Nephron progenitor cell (in vitro differentiated cells): ENCODE measurements at regions not wholly inside any gene's neighbourhood (a gene's known extent, or its start where the extent isn't known, plus 50 kb on each side); places are given as distances from the start of the nearest gene placed in this dataset.

Source experiments
- DNase-seq: peaks from one replicate; pipeline ENCODE4 v3.0.0; 2021
- H3K27ac Mint-ChIP-seq: 2 replicates; pipeline ENCODE4 v1.8.0; 2021; ENCODE audit warnings: mild to moderate bottlenecking, moderate library complexity, mixed read lengths
- H3K27me3 Mint-ChIP-seq: 2 replicates; pipeline ENCODE4 v1.8.0; 2021; ENCODE audit warnings: mild to moderate bottlenecking, low read depth, mixed read lengths; ENCODE audit not compliant: poor library complexity
- H3K36me3 Mint-ChIP-seq: 2 replicates; pipeline ENCODE4 v1.8.0; 2021; ENCODE audit warnings: low read depth, mixed read lengths
- H3K4me1 Mint-ChIP-seq: 2 replicates; pipeline ENCODE4 v1.8.0; 2021; ENCODE audit warnings: mixed read lengths
- H3K4me3 Mint-ChIP-seq: 2 replicates; pipeline ENCODE4 v1.8.0; 2021; ENCODE audit warnings: mild to moderate bottlenecking, moderate library complexity, mixed read lengths
- H3K9me3 Mint-ChIP-seq: 2 replicates; pipeline ENCODE4 v1.8.0; 2021; ENCODE audit warnings: mild to moderate bottlenecking, moderate library complexity, mixed read lengths
- TF ChIP-seq, protein P1 (sequence below): fragments of 200-600 bp; sonication (generic); IDR thresholded peaks from 2 replicates; pipeline ENCODE4 v1.5.0; 2021; ENCODE audit warnings: antibody characterized with exemption

DNA sequence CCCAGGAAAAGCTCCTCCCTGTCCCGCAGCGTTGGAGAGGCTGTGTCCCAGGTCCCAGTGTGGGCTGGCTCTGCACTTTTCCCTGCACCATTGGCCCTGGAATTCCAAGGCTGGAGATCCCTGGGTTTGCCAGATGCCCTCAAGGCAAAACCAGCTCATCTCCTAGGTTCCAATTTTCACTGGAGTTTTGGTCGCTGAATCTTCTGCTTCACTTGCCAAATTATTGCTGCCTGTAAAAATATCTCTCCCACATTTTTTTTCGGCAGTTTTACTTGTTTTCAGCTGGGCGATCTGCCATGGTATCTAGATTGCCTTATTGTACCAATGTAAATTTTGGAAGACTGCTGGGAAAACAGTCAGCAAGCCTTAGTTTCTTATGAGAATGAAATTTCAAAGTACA, 150.9 kb upstream of the ATP10A start:
- Mint-ChIP-seq H3K4me1 (peaks cover 12% of the 10 kb centered on the region), H3K9me3 (no peaks in the 10 kb centered on the region), H3K4me3 (no peak overlapping the region), H3K36me3 (no peaks in the 10 kb centered on the region), H3K27me3 (peaks cover 10% of the 10 kb centered on the region), H3K27ac (no peak overlapping the region)
- TF ChIP-seq, protein P1, sequence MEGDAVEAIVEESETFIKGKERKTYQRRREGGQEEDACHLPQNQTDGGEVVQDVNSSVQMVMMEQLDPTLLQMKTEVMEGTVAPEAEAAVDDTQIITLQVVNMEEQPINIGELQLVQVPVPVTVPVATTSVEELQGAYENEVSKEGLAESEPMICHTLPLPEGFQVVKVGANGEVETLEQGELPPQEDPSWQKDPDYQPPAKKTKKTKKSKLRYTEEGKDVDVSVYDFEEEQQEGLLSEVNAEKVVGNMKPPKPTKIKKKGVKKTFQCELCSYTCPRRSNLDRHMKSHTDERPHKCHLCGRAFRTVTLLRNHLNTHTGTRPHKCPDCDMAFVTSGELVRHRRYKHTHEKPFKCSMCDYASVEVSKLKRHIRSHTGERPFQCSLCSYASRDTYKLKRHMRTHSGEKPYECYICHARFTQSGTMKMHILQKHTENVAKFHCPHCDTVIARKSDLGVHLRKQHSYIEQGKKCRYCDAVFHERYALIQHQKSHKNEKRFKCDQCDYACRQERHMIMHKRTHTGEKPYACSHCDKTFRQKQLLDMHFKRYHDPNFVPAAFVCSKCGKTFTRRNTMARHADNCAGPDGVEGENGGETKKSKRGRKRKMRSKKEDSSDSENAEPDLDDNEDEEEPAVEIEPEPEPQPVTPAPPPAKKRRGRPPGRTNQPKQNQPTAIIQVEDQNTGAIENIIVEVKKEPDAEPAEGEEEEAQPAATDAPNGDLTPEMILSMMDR: no peak
- DNase-seq: no peak

DNA sequence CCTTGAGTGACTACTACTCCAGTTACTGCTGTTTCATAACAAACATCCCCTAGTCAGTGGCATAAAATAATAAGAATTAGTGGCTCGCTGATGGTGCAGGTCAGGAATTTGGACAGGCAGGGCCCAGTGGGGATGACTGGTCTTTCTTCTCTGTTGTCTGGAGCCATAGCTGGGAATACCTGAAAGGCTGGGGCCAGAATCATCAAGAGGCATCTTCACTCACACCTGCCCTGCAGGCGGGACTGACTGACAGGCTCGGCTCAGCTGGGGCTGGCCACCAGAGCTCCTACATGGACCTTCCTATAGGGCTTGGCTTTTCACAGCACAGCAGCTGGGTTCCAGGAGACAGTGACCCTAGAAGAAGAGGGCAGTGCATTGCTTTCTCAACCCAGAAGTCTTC, 148.8 kb upstream of the ATP10A start:
- no peak for DNase-seq

DNA sequence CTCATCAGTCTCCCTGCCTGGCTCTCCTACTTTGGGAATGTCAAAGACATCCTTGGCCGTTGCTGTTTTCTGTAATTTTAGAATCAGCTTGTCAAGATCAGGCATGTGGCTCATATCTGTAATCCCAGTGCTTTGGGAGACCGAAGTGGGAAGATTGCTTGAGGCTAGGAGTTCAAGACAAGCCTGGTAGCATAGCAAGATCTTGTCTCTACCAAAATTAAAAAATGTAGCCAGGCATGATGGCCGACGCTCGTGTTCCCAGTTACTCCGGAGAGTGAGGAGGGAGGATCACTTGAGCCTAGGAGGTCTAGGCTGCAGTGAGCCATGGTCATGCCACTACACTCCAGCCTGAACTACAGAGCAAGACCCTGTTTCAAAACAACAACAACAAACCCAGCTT, 144.0 kb upstream of the ATP10A start:
- peaks cover 6% of the 10 kb centered on the region for H3K27me3 Mint-ChIP-seq
- no peak overlapping the region for H3K4me3 Mint-ChIP-seq
- H3K27ac Mint-ChIP-seq: no peak overlapping the region
- H3K4me1 Mint-ChIP-seq: no peaks in the 10 kb centered on the region
- no peaks in the 10 kb centered on the region for H3K36me3 Mint-ChIP-seq
- TF ChIP-seq, protein P1: no peak
- H3K9me3 Mint-ChIP-seq: no peaks in the 10 kb centered on the region
- DNase-seq: no peak

More for the DNA sequence above, 148.8 kb upstream of the ATP10A start:
- Mint-ChIP-seq H3K9me3 (no peaks in the 10 kb centered on the region), H3K27ac (no peak overlapping the region), H3K4me3 (no peak overlapping the region), H3K36me3 (no peaks in the 10 kb centered on the region), H3K27me3 (peaks cover 10% of the 10 kb centered on the region), H3K4me1 (peaks cover 12% of the 10 kb centered on the region)
- TF ChIP-seq, protein P1: no peak

DNA sequence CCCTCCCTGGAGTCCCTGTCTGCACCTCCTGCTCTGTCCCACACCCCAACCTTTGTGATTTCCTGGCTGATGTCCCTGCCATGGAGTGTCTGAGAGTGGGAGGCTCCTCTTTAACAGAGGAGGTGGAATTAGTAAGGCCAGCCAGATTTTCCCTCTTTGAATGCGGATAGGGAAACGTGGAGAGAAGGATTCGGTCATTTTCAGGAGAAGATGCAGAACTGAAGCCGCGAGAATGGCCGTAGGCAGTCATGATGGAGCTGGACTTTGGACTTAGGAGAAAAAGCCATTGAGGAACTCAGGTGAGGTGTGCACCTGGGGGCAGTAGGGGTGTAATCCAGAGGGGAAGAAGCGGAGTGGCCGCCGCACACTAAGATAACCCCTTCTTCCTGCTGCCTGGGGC, 138.1 kb upstream of the ATP10A start:
- Mint-ChIP-seq H3K4me1 (no peaks in the 10 kb centered on the region), H3K36me3 (no peaks in the 10 kb centered on the region), H3K27ac (no peak overlapping the region), H3K4me3 (no peak overlapping the region), H3K27me3 (peaks cover 4% of the 10 kb centered on the region), H3K9me3 (peaks cover 4% of the 10 kb centered on the region)
- DNase-seq: no peak
- TF ChIP-seq, protein P1: no peak

DNA sequence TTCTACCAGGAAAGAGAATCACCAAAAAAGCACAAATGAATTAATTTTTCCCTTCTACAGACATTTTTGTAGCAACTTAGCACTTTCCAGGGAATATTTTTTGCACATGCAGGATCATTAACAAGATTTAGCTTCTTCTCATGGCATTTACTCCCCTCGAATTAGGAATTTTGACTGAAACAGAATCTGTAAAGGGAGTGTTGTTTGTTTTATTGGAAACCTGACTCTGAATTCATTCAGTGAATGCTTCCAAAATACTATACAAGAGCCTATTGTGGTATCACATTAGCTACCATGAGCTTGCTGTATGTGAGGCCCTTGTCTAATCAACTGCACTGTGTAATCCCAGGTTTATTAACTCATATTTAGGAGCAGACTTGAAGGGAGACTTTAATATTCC, 130.4 kb upstream of the ATP10A start:
- no peaks in the 10 kb centered on the region for H3K4me1 Mint-ChIP-seq

DNA sequence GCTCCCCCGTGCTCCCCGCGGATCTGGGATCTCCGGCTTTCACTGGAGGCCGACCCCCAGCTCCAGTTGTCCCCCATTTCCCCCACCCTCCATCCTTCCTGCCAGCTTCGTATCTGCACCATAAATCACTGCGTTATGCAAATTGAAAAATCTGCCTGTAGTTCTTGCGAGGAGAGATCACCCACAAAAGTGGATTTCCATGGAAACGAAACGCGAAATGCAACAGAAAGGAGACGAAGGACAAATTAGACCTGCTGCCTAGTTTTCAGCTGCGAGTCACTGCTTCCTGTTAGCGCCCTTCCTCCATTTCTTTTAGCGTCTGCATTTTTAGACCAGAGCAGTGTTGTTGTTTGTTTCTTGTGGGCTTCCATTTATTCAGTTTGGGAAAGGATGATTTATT, 127.1 kb upstream of the ATP10A start:
- no peak for DNase-seq
- H3K9me3 Mint-ChIP-seq: peaks cover 19% of the 10 kb centered on the region
- peaks cover 7% of the 10 kb centered on the region for H3K27me3 Mint-ChIP-seq
- TF ChIP-seq, protein P1: no peak
- H3K4me1 Mint-ChIP-seq: no peaks in the 10 kb centered on the region
- no peak overlapping the region for H3K4me3 Mint-ChIP-seq
- H3K27ac Mint-ChIP-seq: no peak overlapping the region
- no peaks in the 10 kb centered on the region for H3K36me3 Mint-ChIP-seq

More for the DNA sequence above, 130.4 kb upstream of the ATP10A start:
- DNase-seq: no peak
- H3K36me3 Mint-ChIP-seq: no peaks in the 10 kb centered on the region
- peaks cover 18% of the 10 kb centered on the region for H3K9me3 Mint-ChIP-seq
- no peak overlapping the region for H3K27ac Mint-ChIP-seq
- peaks cover 3% of the 10 kb centered on the region for H3K27me3 Mint-ChIP-seq
- H3K4me3 Mint-ChIP-seq: no peak overlapping the region
- TF ChIP-seq, protein P1: no peak
